GM23338 (cell line): ENCODE measurements at regions not wholly inside any gene's neighbourhood (a gene's known extent, or its start where the extent isn't known, plus 50 kb on each side); places are given as distances from the start of the nearest gene placed in this dataset.

Source experiments
- ATAC-seq: fragments of 200-7000 bp; cut with Tn5 transposase; 3 replicates; pipeline ENCODE4 v1.9.1; 2020
- DNase-seq: peaks from one replicate; pipeline ENCODE4 v3.0.0-alpha.2; 2015; ENCODE audit warnings: low spot score
- H2AFZ ChIP-seq: fragments of 200-600 bp; sonication (generic); 2 replicates; pipeline ENCODE4 v1.8.0; 2016; ENCODE audit warnings: antibody characterized with exemption, mild to moderate bottlenecking, moderate library complexity
- H3F3A ChIP-seq: fragments of 200-600 bp; sonication (generic); replicated peaks from 2 replicates; pipeline ENCODE4 v1.8.0; 2017; ENCODE audit warnings: antibody characterized with exemption, mixed run types, low read depth
- H3K27ac ChIP-seq: fragments of 200-600 bp; sonication (generic); 2 replicates; pipeline ENCODE4 v1.6.1; 2016; ENCODE audit warnings: low read depth
- H3K27me3 ChIP-seq: fragments of 200-600 bp; sonication (generic); 2 replicates; pipeline ENCODE4 v1.8.0; 2016; ENCODE audit warnings: mild to moderate bottlenecking, mixed run types, moderate library complexity; ENCODE audit not compliant: insufficient read depth
- H3K36me3 ChIP-seq: fragments of 200-600 bp; sonication (generic); 2 replicates; pipeline ENCODE4 v1.8.0; 2016; ENCODE audit warnings: mild to moderate bottlenecking; ENCODE audit not compliant: insufficient read depth
- H3K4me1 ChIP-seq: fragments of 200-600 bp; sonication (generic); 2 replicates; pipeline ENCODE4 v1.8.0; 2016; ENCODE audit warnings: mild to moderate bottlenecking, moderate library complexity; ENCODE audit not compliant: insufficient read depth
- H3K4me2 ChIP-seq: fragments of 200-600 bp; sonication (generic); 2 replicates; pipeline ENCODE4 v1.7.1; 2017; ENCODE audit warnings: mixed run types
- H3K4me3 ChIP-seq: fragments of 200-600 bp; sonication (generic); 2 replicates; pipeline ENCODE4 v1.6.1; 2016; ENCODE audit warnings: mixed run types
- H3K79me2 ChIP-seq: fragments of 200-600 bp; sonication (generic); replicated peaks from 2 replicates; pipeline ENCODE4 v1.8.0; 2017; ENCODE audit warnings: mild to moderate bottlenecking; ENCODE audit not compliant: insufficient read depth
- H3K9me2 ChIP-seq: fragments of 200-600 bp; sonication (generic); 2 replicates; pipeline ENCODE4 v1.8.0; 2017; ENCODE audit not compliant: insufficient read depth
- H4K20me1 ChIP-seq: fragments of 200-600 bp; sonication (generic); replicated peaks from 2 replicates; pipeline ENCODE4 v1.8.0; 2017; ENCODE audit warnings: mild to moderate bottlenecking; ENCODE audit not compliant: insufficient read depth
- H3K27ac Mint-ChIP-seq: 2 replicates; pipeline ENCODE4 v1.8.0; 2020; ENCODE audit warnings: inconsistent platforms, mild to moderate bottlenecking, moderate library complexity, mixed read lengths
- H3K27me3 Mint-ChIP-seq: 3 replicates; pipeline ENCODE4 v1.8.0; 2022; ENCODE audit warnings: low read depth, mild to moderate bottlenecking, moderate library complexity, mixed read lengths, inconsistent platforms; ENCODE audit not compliant: insufficient read depth, poor library complexity
- H3K36me3 Mint-ChIP-seq: 3 replicates; pipeline ENCODE4 v1.8.0; 2021; ENCODE audit warnings: low read depth, mild to moderate bottlenecking, inconsistent platforms, moderate library complexity, mixed read lengths
- H3K4me1 Mint-ChIP-seq: 3 replicates; pipeline ENCODE4 v1.8.0; 2020; ENCODE audit warnings: mild to moderate bottlenecking, inconsistent platforms, mixed read lengths
- H3K4me3 Mint-ChIP-seq: 3 replicates; pipeline ENCODE4 v1.8.0; 2021; ENCODE audit warnings: moderate library complexity, mild to moderate bottlenecking, inconsistent platforms, mixed read lengths
- H3K9me3 Mint-ChIP-seq: 3 replicates; pipeline ENCODE4 v1.8.0; 2020; ENCODE audit warnings: moderate library complexity, mild to moderate bottlenecking, inconsistent platforms, mixed read lengths
- CREB1 ChIP-seq: fragments of 250-450 bp; sonication (Bioruptor Pico); IDR thresholded peaks from 2 replicates; pipeline ENCODE4 v1.5.0; 2020; ENCODE audit warnings: low read depth, mild to moderate bottlenecking, moderate library complexity
- CTCF ChIP-seq, 2 experiments: fragments of 200-600 bp in 1 of 2; sonication (generic) in 1 of 2; conservative IDR thresholded peaks; 2 replicates each; pipeline versions ENCODE4 v1.5.1 to v1.6.1; 2016 to 2017; ENCODE audit warnings: antibody characterized with exemption in 2 of 2, low read depth in 2 of 2, mild to moderate bottlenecking in 2 of 2, moderate library complexity in 1 of 2
- ETS1 ChIP-seq: IDR thresholded peaks from 2 replicates; pipeline ENCODE4 v1.6.1; 2016; ENCODE audit warnings: antibody characterized with exemption
- EZH2 ChIP-seq: fragments of 200-600 bp; sonication (generic); IDR thresholded peaks from one replicate; pipeline ENCODE4 v1.8.0; 2017; ENCODE audit warnings: antibody characterized with exemption, mild to moderate bottlenecking, low read depth; ENCODE audit not compliant: unreplicated experiment
- EZH2phosphoT487 ChIP-seq: fragments of 200-600 bp; sonication (generic); IDR thresholded peaks from one replicate; pipeline ENCODE4 v1.8.1; 2018; ENCODE audit warnings: antibody characterized with exemption; ENCODE audit not compliant: unreplicated experiment
- JUNB ChIP-seq: IDR thresholded peaks from one replicate; pipeline ENCODE4 v1.6.1; 2016; ENCODE audit warnings: antibody characterized with exemption; ENCODE audit not compliant: unreplicated experiment
- NANOG ChIP-seq: IDR thresholded peaks from 2 replicates; pipeline ENCODE4 v1.6.1; 2016; ENCODE audit warnings: antibody characterized with exemption, borderline replicate concordance
- POLR2AphosphoS5 ChIP-seq: IDR thresholded peaks from 2 replicates; pipeline ENCODE4 v1.6.1; 2016; ENCODE audit warnings: antibody characterized with exemption, low read depth
- REST ChIP-seq: IDR thresholded peaks from one replicate; pipeline ENCODE4 v1.6.1; 2018; ENCODE audit warnings: antibody characterized with exemption; ENCODE audit not compliant: unreplicated experiment
- STAT1 ChIP-seq: IDR thresholded peaks from one replicate; pipeline ENCODE4 v1.6.1; 2016; ENCODE audit warnings: antibody characterized with exemption; ENCODE audit not compliant: unreplicated experiment
- ZNF114 ChIP-seq: fragments of 250-450 bp; sonication (Bioruptor Pico); IDR thresholded peaks from 2 replicates; pipeline ENCODE4 v1.5.0; 2020; ENCODE audit warnings: mild to moderate bottlenecking, moderate library complexity
- ZNF331 ChIP-seq: fragments of 250-450 bp; sonication (Bioruptor Pico); IDR thresholded peaks from 2 replicates; pipeline ENCODE4 v1.5.0; 2020; ENCODE audit warnings: low read depth, mild to moderate bottlenecking, moderate library complexity
- ZNF462 ChIP-seq: fragments of 250-450 bp; sonication (Bioruptor Pico); IDR thresholded peaks from 2 replicates; pipeline ENCODE4 v1.5.0; 2020; ENCODE audit warnings: mild to moderate bottlenecking, moderate library complexity

- H3F3A ChIP-seq: no peaks in the 10 kb centered on the region
- peak overlapping the region; percentile 32 for H3K4me2 ChIP-seq
- no peaks in the 10 kb centered on the region for H3K79me2 ChIP-seq
- no peaks in the 10 kb centered on the region for H3K9me3 Mint-ChIP-seq
- no peaks in the 10 kb centered on the region for H3K36me3 Mint-ChIP-seq
- H3K36me3 ChIP-seq: no peaks in the 10 kb centered on the region
- no peaks in the 10 kb centered on the region for H4K20me1 ChIP-seq
- TF ChIP-seq ETS1: no peak
- TF ChIP-seq EZH2phosphoT487: no peak
- no peak for TF ChIP-seq JUNB
- no peak for TF ChIP-seq NANOG
- TF ChIP-seq EZH2: no peak
- no peak for TF ChIP-seq POLR2AphosphoS5
- TF ChIP-seq STAT1: no peak
- TF ChIP-seq ZNF114: no peak
- no peak for TF ChIP-seq ZNF462 (CRISPR knock-in tag)
- no peak for TF ChIP-seq ZNF331 (CRISPR knock-in tag)
- no peak for TF ChIP-seq REST
- TF ChIP-seq CREB1 (CRISPR knock-in tag): no peak
- TF ChIP-seq CTCF (conservative IDR thresholded peaks at IDR 0.05; ENCODE audit: low read depth in 2 of 2): no peak
- no peaks in the 10 kb centered on the region for H3K9me2 ChIP-seq
- no peak overlapping the region for H3K4me3 Mint-ChIP-seq
- H3K4me3 ChIP-seq: peak overlapping the region; percentile 12; the same call in 1 of the 2 replicates
- ATAC-seq (no peak), DNase-seq (no peak)
- peaks cover 25% of the 10 kb centered on the region for H3K4me1 ChIP-seq
- peaks cover 8% of the 10 kb centered on the region for H3K27me3 Mint-ChIP-seq
- peaks cover 29% of the 10 kb centered on the region for H3K4me1 Mint-ChIP-seq
- peak overlapping the region; percentile 66; the same call in 1 of the 2 replicates for H3K27ac Mint-ChIP-seq
- H2AFZ ChIP-seq: no peak overlapping the region
- no peak overlapping the region for H3K27ac ChIP-seq
- H3K27me3 ChIP-seq: no peaks in the 10 kb centered on the region
Measured at GRCh38 chr20:53678315-53678989, 84.8 kb upstream of the ZNF217 start.
